Lower lobe of right lung (tissue), 2 donors: ENCODE measurements at regions not wholly inside any gene's neighbourhood (a gene's known extent, or its start where the extent isn't known, plus 50 kb on each side); places are given as distances from the start of the nearest gene placed in this dataset.

Experiments
- ATAC-seq, 2 donors: fragments of 200-7000 bp; cut with Tn5 transposase; one replicate each; pipeline ENCODE4 v1.9.1; 2020 to 2022; ENCODE audit warnings: mild to moderate bottlenecking in 2 of 2, moderate library complexity in 2 of 2
- DNase-seq: peaks from one replicate; pipeline ENCODE4 v3.0.0-alpha.2; 2020
- H3K27ac ChIP-seq: fragments of 200-600 bp; one replicate; pipeline ENCODE4 v1.8.0; 2022
- H3K27me3 ChIP-seq: fragments of 200-600 bp; one replicate; pipeline ENCODE4 v1.8.0; 2022; ENCODE audit warnings: low read depth
- H3K36me3 ChIP-seq: fragments of 200-600 bp; one replicate; pipeline ENCODE4 v1.8.0; 2022; ENCODE audit warnings: mild to moderate bottlenecking
- H3K4me1 ChIP-seq: fragments of 200-600 bp; one replicate; pipeline ENCODE4 v1.8.0; 2022
- H3K4me3 ChIP-seq: fragments of 200-600 bp; one replicate; pipeline ENCODE4 v1.8.0; 2022; ENCODE audit warnings: mild to moderate bottlenecking
- H3K9me3 ChIP-seq: fragments of 200-600 bp; one replicate; pipeline ENCODE4 v1.8.0; 2022
- CTCF ChIP-seq: fragments of 200-600 bp; IDR thresholded peaks from one replicate; pipeline ENCODE4 v1.8.0; 2022; ENCODE audit warnings: antibody characterized with exemption, mild to moderate bottlenecking
- intact Hi-C: fragments of 100-400 bp; cut with DNase I; formaldehyde crosslinking; loops from one replicate; pipeline ENCODE4 v1.11.0; 2022
- donor health status: DM: no; HTN: yes; CAD: no; lungs with severe emphysema.

- Histone ChIP-seq H3K36me3 (no peaks in the 10 kb centered on the region), H3K9me3 (no peaks in the 10 kb centered on the region), H3K4me1 (peaks cover 17% of the 10 kb centered on the region), H3K27ac (no peak overlapping the region), H3K4me3 (no peak overlapping the region), H3K27me3 (no peaks in the 10 kb centered on the region)
- no peak for DNase-seq
- intact Hi-C loops, result no loop called here
- no peak for TF ChIP-seq CTCF
- peak in 1 of 2 donors; percentile 44 for ATAC-seq
Observed at GRCh38 chr7:132650498-132650897, 74.2 kb upstream of the PLXNA4 start.

GRCh38 chr7:132647311-132647710, 71.0 kb upstream of the PLXNA4 start:
- Histone ChIP-seq H3K4me3 (no peak overlapping the region), H3K4me1 (peaks cover 8% of the 10 kb centered on the region), H3K27ac (no peak overlapping the region), H3K9me3 (no peaks in the 10 kb centered on the region), H3K27me3 (no peaks in the 10 kb centered on the region), H3K36me3 (no peaks in the 10 kb centered on the region)
- TF ChIP-seq CTCF, result no peak
- intact Hi-C loops, result no loop called here
- ATAC-seq (no peak), DNase-seq (no peak)

GRCh38 chr7:132646052-132646451, 69.8 kb upstream of the PLXNA4 start:
- Histone ChIP-seq H3K36me3 (no peaks in the 10 kb centered on the region), H3K9me3 (no peaks in the 10 kb centered on the region), H3K4me3 (no peak overlapping the region), H3K27ac (no peak overlapping the region), H3K27me3 (no peaks in the 10 kb centered on the region), H3K4me1 (peaks cover 8% of the 10 kb centered on the region)
- no peak for DNase-seq
- intact Hi-C loops, result no loop called here
- no peak for TF ChIP-seq CTCF
- ATAC-seq, result no peak

- Histone ChIP-seq H3K27ac (no peak overlapping the region), H3K4me1 (no peaks in the 10 kb centered on the region), H3K9me3 (no peaks in the 10 kb centered on the region), H3K27me3 (no peaks in the 10 kb centered on the region), H3K36me3 (no peaks in the 10 kb centered on the region), H3K4me3 (no peak overlapping the region)
- ATAC-seq (no peak), DNase-seq (no peak)
- TF ChIP-seq CTCF, result no peak
- intact Hi-C loops, result no loop called here
Observed at GRCh38 chr7:132643302-132643701, 67.0 kb upstream of the PLXNA4 start.

- ATAC-seq (no peak), DNase-seq (no peak)
- Histone ChIP-seq H3K36me3 (no peaks in the 10 kb centered on the region), H3K4me3 (no peak overlapping the region), H3K27ac (no peak overlapping the region), H3K4me1 (no peaks in the 10 kb centered on the region), H3K27me3 (no peaks in the 10 kb centered on the region), H3K9me3 (no peaks in the 10 kb centered on the region)
- no peak for TF ChIP-seq CTCF
- intact Hi-C loops, result no loop called here
Observed at GRCh38 chr7:132641238-132641637, 65.0 kb upstream of the PLXNA4 start.

GRCh38 chr7:132639983-132640382, 63.7 kb upstream of the PLXNA4 start:
- DNase-seq (no peak), ATAC-seq (no peak)
- TF ChIP-seq CTCF, result no peak
- H3K27ac ChIP-seq, result no peak overlapping the region
- no peaks in the 10 kb centered on the region for H3K4me1 ChIP-seq
- H3K27me3 ChIP-seq, result no peaks in the 10 kb centered on the region
- no peaks in the 10 kb centered on the region for H3K9me3 ChIP-seq
- intact Hi-C loops, result no loop called here
- no peaks in the 10 kb centered on the region for H3K36me3 ChIP-seq
- no peak overlapping the region for H3K4me3 ChIP-seq
